GM12891 (cell line): ENCODE measurements at regions not wholly inside any gene's neighbourhood (a gene's known extent, or its start where the extent isn't known, plus 50 kb on each side); places are given as distances from the start of the nearest gene placed in this dataset.

Experiments
- POLR2A ChIP-seq: IDR thresholded peaks from 2 replicates; pipeline ENCODE4 v1.6.1; 2011; ENCODE audit warnings: low read depth, low read length, control low read depth
- POLR2AphosphoS5 ChIP-seq: IDR thresholded peaks from 2 replicates; pipeline ENCODE4 v1.6.1; 2011; ENCODE audit warnings: low read depth, low read length, control low read depth
- POU2F2 ChIP-seq: IDR thresholded peaks from 2 replicates; pipeline ENCODE4 v1.6.1; 2011; ENCODE audit warnings: low read depth, mild to moderate bottlenecking, control low read depth, low read length, moderate library complexity

DNA sequence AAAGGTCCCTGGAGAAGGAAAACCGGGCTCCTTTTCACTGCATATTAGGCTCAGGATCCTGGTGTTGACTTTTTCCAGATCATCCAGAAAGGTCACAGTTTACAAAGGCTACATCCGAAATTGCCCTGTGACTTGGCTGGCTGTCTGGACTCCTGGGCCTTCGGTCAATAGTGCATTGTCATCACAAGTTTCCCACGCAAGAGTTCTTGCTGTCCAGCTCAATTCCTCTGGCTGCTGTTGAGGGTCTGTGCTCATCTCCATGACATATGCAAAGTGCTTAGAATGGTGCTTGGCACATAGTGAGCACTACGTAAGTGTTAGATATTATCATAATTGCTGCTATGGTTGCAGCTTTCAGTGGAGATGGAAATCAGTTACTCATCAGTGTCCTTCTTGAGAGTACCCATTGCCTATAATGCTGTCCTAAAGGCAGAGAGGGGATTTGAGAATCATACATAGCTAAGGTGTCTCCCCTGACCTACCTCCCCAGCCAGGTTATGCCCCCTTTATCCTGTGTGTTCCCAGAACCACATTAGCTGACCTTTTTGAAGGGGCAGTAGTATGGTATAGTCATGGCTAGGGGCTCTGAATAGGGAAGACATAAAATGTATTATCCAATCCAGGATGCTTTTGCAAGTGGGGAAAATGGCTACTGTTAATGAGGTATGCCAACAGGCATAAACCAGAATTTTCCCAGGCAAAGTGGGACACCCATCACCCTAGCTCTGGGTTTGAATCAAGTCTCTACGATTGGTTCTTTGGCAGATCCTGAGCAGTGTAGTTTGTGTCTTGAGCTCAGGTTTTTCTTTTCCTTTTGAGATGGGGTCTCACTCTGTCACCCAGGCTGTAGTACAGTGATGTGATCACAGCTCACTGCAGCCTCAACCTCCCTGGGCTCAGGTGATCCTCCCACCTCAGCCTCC is 132.0 kb upstream of the CCND2 start:
- no peak for TF ChIP-seq POLR2A
- no peak for TF ChIP-seq POLR2AphosphoS5
- TF ChIP-seq POU2F2 = 0 out of 2 replicates have a peak, but pooled peaks have one; percentile 25
